ENCODE measurements at regions not wholly inside any gene's neighbourhood (a gene's known extent, or its start where the extent isn't known, plus 50 kb on each side); places are given as distances from the start of the nearest gene placed in this dataset.

DNA sequence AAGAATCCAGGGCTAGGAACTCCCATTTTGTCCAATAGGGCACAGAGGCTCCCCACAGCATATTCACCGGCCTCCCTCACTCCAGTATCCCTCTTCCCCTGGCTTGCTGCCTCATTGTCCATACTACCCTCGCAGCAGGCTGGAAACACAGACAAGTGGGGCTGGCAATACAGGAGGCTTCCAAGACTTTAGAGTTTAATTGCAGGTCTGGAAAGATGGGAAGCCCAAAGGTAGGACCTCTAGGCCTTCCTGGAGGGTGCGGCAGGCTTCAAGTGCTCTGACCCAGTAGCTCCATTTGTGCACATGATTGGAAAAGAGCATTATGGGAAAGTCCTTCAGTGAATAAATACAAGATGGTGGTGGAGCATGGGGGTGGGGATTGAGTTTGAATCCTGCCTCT lies 166.7 kb downstream of the EVX1 start:
- no peaks in the 10 kb centered on the region for H3K36me3 ChIP-seq (ENCODE audit: control insufficient read depth, insufficient read depth, low read length)
- intact Hi-C loops (cut with micrococcal nuclease; ENCODE audit: unreplicated experiment) (no loop called here), in situ Hi-C loops (cut with HindIII; ENCODE audit: low pct_unique_long_range_greater_than_20kb, low sequenced_read_pairs) (no loop called here)
- 0 out of 2 replicates have a peak overlapping the region, but pooled peaks have one; percentile 1 for H3K27ac ChIP-seq (ENCODE audit: low read length)
- H3K9me3 ChIP-seq (ENCODE audit: control insufficient read depth, insufficient read depth, low read depth, low read length), result no peaks in the 10 kb centered on the region
- DNase-seq (ENCODE audit: low read depth, low spot score) (no peak), ATAC-seq (peak; percentile 31; the same call in 1 of the 2 replicates)
- CTCF ChIA-PET, result no interaction called here
- 0 out of 2 replicates have a peak, but pooled peaks cover 5% of the 10 kb centered on the region for H3K4me1 ChIP-seq (ENCODE audit: control insufficient read depth, insufficient read depth, low read length)
- H3K27me3 ChIP-seq (ENCODE audit: control insufficient read depth, insufficient read depth, low read length), result no peaks in the 10 kb centered on the region
- no peak overlapping the region for H3K4me3 ChIP-seq (ENCODE audit: low read depth in 2 of 2, low read length in 2 of 2)
- BruUV-seq (replicated peaks), result no TSS peak
- POLR2A ChIA-PET, result no interaction called here
- TF ChIP-seq POLR2AphosphoS5 (IDR thresholded peaks at IDR 0.05; ENCODE audit: low read depth, low read length) (no peak), CTCF (IDR thresholded peaks at IDR 0.05) (no peak), SIN3A (IDR thresholded peaks at IDR 0.05; ENCODE audit: borderline replicate concordance, insufficient read depth, low read depth, low read length) (no peak), TCF7L2 (IDR thresholded peaks at IDR 0.05; ENCODE audit: low read depth, low read length) (no peak)
- TF ChIP-seq, protein P1, sequence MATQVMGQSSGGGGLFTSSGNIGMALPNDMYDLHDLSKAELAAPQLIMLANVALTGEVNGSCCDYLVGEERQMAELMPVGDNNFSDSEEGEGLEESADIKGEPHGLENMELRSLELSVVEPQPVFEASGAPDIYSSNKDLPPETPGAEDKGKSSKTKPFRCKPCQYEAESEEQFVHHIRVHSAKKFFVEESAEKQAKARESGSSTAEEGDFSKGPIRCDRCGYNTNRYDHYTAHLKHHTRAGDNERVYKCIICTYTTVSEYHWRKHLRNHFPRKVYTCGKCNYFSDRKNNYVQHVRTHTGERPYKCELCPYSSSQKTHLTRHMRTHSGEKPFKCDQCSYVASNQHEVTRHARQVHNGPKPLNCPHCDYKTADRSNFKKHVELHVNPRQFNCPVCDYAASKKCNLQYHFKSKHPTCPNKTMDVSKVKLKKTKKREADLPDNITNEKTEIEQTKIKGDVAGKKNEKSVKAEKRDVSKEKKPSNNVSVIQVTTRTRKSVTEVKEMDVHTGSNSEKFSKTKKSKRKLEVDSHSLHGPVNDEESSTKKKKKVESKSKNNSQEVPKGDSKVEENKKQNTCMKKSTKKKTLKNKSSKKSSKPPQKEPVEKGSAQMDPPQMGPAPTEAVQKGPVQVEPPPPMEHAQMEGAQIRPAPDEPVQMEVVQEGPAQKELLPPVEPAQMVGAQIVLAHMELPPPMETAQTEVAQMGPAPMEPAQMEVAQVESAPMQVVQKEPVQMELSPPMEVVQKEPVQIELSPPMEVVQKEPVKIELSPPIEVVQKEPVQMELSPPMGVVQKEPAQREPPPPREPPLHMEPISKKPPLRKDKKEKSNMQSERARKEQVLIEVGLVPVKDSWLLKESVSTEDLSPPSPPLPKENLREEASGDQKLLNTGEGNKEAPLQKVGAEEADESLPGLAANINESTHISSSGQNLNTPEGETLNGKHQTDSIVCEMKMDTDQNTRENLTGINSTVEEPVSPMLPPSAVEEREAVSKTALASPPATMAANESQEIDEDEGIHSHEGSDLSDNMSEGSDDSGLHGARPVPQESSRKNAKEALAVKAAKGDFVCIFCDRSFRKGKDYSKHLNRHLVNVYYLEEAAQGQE (IDR thresholded peaks at IDR 0.05; ENCODE audit: insufficient read depth in 1 of 2, low read depth in 2 of 2, low read length in 1 of 2), result no peak

DNA sequence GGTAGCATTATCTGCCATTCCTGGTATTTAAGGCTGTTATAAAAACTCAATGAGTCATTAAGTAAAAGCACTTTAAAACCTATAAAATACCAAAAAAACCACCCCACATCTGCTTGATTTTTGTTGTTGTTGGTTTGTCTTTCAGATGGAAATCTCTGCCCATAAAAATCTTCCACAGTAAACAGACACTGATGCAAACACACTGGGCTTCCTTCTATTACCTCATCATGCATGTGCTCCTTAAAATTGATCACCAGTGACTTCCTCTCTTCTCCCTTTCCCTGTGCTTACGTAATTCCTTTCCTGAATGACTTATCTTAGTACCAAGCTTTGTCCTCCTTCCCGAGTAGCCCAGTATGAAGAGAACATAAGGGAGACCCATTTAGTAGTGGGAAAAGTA lies 167.2 kb downstream of the EVX1 start:
- Histone ChIP-seq H3K27ac (ENCODE audit: low read length) (0 out of 2 replicates have a peak overlapping the region, but pooled peaks have one; percentile 9), H3K4me1 (ENCODE audit: control insufficient read depth, insufficient read depth, low read length) (0 out of 2 replicates have a peak, but pooled peaks cover 5% of the 10 kb centered on the region), H3K36me3 (ENCODE audit: control insufficient read depth, insufficient read depth, low read length) (no peaks in the 10 kb centered on the region), H3K27me3 (ENCODE audit: control insufficient read depth, insufficient read depth, low read length) (no peaks in the 10 kb centered on the region), H3K9me3 (ENCODE audit: control insufficient read depth, insufficient read depth, low read depth, low read length) (no peaks in the 10 kb centered on the region), H3K4me3 (ENCODE audit: low read depth in 2 of 2, low read length in 2 of 2) (no peak overlapping the region)
- TF ChIP-seq CTCF (IDR thresholded peaks at IDR 0.05), result no peak
- TF ChIP-seq POLR2AphosphoS5 (IDR thresholded peaks at IDR 0.05; ENCODE audit: low read depth, low read length), result no peak
- TF ChIP-seq, protein P1 (IDR thresholded peaks at IDR 0.05; ENCODE audit: insufficient read depth in 1 of 2, low read depth in 2 of 2, low read length in 1 of 2), result no peak
- no peak; the same call in none of the 2 replicates for TF ChIP-seq TCF7L2 (IDR thresholded peaks at IDR 0.05; ENCODE audit: low read depth, low read length)
- no peak for TF ChIP-seq SIN3A (IDR thresholded peaks at IDR 0.05; ENCODE audit: borderline replicate concordance, insufficient read depth, low read depth, low read length)
- DNase-seq (ENCODE audit: low read depth, low spot score), result no peak
- POLR2A ChIA-PET, result no interaction called here
- ATAC-seq, result no peak; the same call in 1 of the 2 replicates
- in situ Hi-C loops (cut with HindIII; ENCODE audit: low pct_unique_long_range_greater_than_20kb, low sequenced_read_pairs) (no loop called here), intact Hi-C loops (cut with micrococcal nuclease; ENCODE audit: unreplicated experiment) (no loop called here)
- CTCF ChIA-PET, result interaction anchor here (0.5 kb wide), 1 partner anchor 17 kb away, joined by 3 read pairs; no protein-coding TSS in a partner anchor
- BruUV-seq (replicated peaks), result no TSS peak
